Smooth muscle cell (in vitro differentiated cells): ENCODE measurements at regions not wholly inside any gene's neighbourhood (a gene's known extent, or its start where the extent isn't known, plus 50 kb on each side); places are given as distances from the start of the nearest gene placed in this dataset.

Source experiments
- DNase-seq: peaks from one replicate; lab custom pipeline; 2025; ENCODE audit not compliant: unreplicated experiment; lab: John Stamatoyannopoulos, UW
- H2AFZ ChIP-seq: fragments of 200-600 bp; sonication (generic); 2 replicates; pipeline ENCODE4 v1.6.0; 2016; ENCODE audit warnings: antibody characterized with exemption, low read depth, mild to moderate bottlenecking
- H3F3A ChIP-seq: fragments of 200-600 bp; sonication (generic); 2 replicates; pipeline ENCODE4 v1.6.0; 2017; ENCODE audit warnings: antibody characterized with exemption, low read depth
- H3K27ac ChIP-seq: fragments of 200-600 bp; sonication (generic); 2 replicates; pipeline ENCODE4 v1.5.1; 2016; ENCODE audit warnings: low read depth, mild to moderate bottlenecking
- H3K27me3 ChIP-seq: fragments of 200-600 bp; sonication (generic); 2 replicates; pipeline ENCODE4 v1.6.1; 2016; ENCODE audit warnings: low read depth, mild to moderate bottlenecking
- H3K36me3 ChIP-seq: fragments of 200-600 bp; sonication (generic); 2 replicates; pipeline ENCODE4 v1.5.1; 2016; ENCODE audit warnings: low read depth
- H3K4me1 ChIP-seq: fragments of 200-600 bp; sonication (generic); 2 replicates; pipeline ENCODE4 v1.5.1; 2016; ENCODE audit warnings: low read depth
- H3K4me2 ChIP-seq: fragments of 200-600 bp; sonication (generic); 2 replicates; pipeline ENCODE4 v1.6.0; 2016; ENCODE audit warnings: mild to moderate bottlenecking
- H3K4me3 ChIP-seq: fragments of 200-600 bp; sonication (generic); 2 replicates; pipeline ENCODE4 v1.5.1; 2016; ENCODE audit warnings: mild to moderate bottlenecking
- H3K79me2 ChIP-seq: fragments of 200-600 bp; sonication (generic); 2 replicates; pipeline ENCODE4 v1.6.0; 2016; ENCODE audit warnings: low read depth, mild to moderate bottlenecking
- H3K9ac ChIP-seq: fragments of 200-600 bp; sonication (generic); 2 replicates; pipeline ENCODE4 v1.6.0; 2016; ENCODE audit warnings: low read depth
- H3K9me3 ChIP-seq: fragments of 200-600 bp; sonication (generic); replicated peaks from 2 replicates; pipeline ENCODE4 v1.5.1; 2016; ENCODE audit warnings: low read depth
- H4K20me1 ChIP-seq: fragments of 200-600 bp; sonication (generic); 2 replicates; pipeline ENCODE4 v1.6.0; 2016; ENCODE audit warnings: low read depth
- CTCF ChIP-seq: fragments of 200-600 bp; sonication (generic); IDR thresholded peaks from 2 replicates; pipeline ENCODE4 v1.5.1; 2017; ENCODE audit warnings: borderline replicate concordance, mild to moderate bottlenecking, antibody characterized with exemption; ENCODE audit not compliant: insufficient read depth, poor library complexity, severe bottlenecking
- WGBS: methylation state at CpG from one replicate; pipeline ENCODE4 v1.1.7; 2016; ENCODE audit warnings: low lambda C conversion rate; 5-methylcytosine and 5-hydroxymethylcytosine counted together

- Histone ChIP-seq H3K4me3 (no peak overlapping the region), H4K20me1 (no peaks in the 10 kb centered on the region), H3K36me3 (no peaks in the 10 kb centered on the region), H3K27ac (no peak overlapping the region), H3K4me1 (peaks cover 11% of the 10 kb centered on the region), H3F3A (no peaks in the 10 kb centered on the region), H2AFZ (no peak overlapping the region), H3K4me2 (no peak overlapping the region), H3K9ac (no peak overlapping the region), H3K9me3 (no peaks in the 10 kb centered on the region), H3K79me2 (no peaks in the 10 kb centered on the region), H3K27me3 (peaks cover 10% of the 10 kb centered on the region)
- no peak for TF ChIP-seq CTCF
- WGBS, result 88% methylated on average over 5 of the region's 5 CpGs
- DNase-seq, result no peak
These were observed 1353.4 kb downstream of the GRIK2 start for GRCh38 chr6:102746941-102747340.

- no peak overlapping the region for H3K27ac ChIP-seq
- H3K79me2 ChIP-seq, result no peaks in the 10 kb centered on the region
- H3K4me3 ChIP-seq, result peak overlapping the region; percentile 8
- H4K20me1 ChIP-seq, result no peaks in the 10 kb centered on the region
- H3K4me2 ChIP-seq, result peak overlapping the region; percentile 42
- peak overlapping the region; percentile 54 for H2AFZ ChIP-seq
- H3F3A ChIP-seq, result no peaks in the 10 kb centered on the region
- no peak for TF ChIP-seq CTCF
- 47% methylated on average over 7 of the region's 7 CpGs for WGBS
- H3K27me3 ChIP-seq, result peaks cover 10% of the 10 kb centered on the region
- H3K4me1 ChIP-seq, result peaks cover 11% of the 10 kb centered on the region
- no peaks in the 10 kb centered on the region for H3K9me3 ChIP-seq
- H3K36me3 ChIP-seq, result no peaks in the 10 kb centered on the region
- no peak overlapping the region for H3K9ac ChIP-seq
- DNase-seq, result no peak
These were observed 1349.3 kb downstream of the GRIK2 start for GRCh38 chr6:102742754-102743356.

- no peak overlapping the region for H3K9ac ChIP-seq
These were observed 1348.5 kb downstream of the GRIK2 start for GRCh38 chr6:102742028-102742427.

More at GRCh38 chr6:102742028-102742427, 1348.5 kb downstream of the GRIK2 start:
- Histone ChIP-seq H3K27me3 (peaks cover 10% of the 10 kb centered on the region), H3K9me3 (no peaks in the 10 kb centered on the region), H3K4me2 (peak overlapping the region; percentile 42), H4K20me1 (no peaks in the 10 kb centered on the region), H3K27ac (no peak overlapping the region), H2AFZ (no peak overlapping the region), H3K36me3 (no peaks in the 10 kb centered on the region), H3F3A (no peaks in the 10 kb centered on the region), H3K4me1 (peaks cover 7% of the 10 kb centered on the region), H3K79me2 (no peaks in the 10 kb centered on the region), H3K4me3 (no peak overlapping the region)
- DNase-seq, result no peak
- TF ChIP-seq CTCF, result no peak
- WGBS, result 32% methylated on average over 4 of the region's 4 CpGs
